Astrocyte of the cerebellum (primary cell): ENCODE measurements at regions not wholly inside any gene's neighbourhood (a gene's known extent, or its start where the extent isn't known, plus 50 kb on each side); places are given as distances from the start of the nearest gene placed in this dataset.

Experiments used
- DNase-seq: peaks from one replicate; pipeline ENCODE4 v3.0.0-alpha.2; 2011; ENCODE audit warnings: low read depth
- H3K4me3 ChIP-seq: 2 replicates; pipeline ENCODE4 v1.5.1; 2011; ENCODE audit warnings: mild to moderate bottlenecking, low read depth, low read length, moderate library complexity
- in situ Hi-C: cut with HindIII; loops from 2 replicates; pipeline ENCODE4 v1.10.0; 2017; ENCODE audit warnings: low sequenced_read_pairs
- TF ChIP-seq, protein P1 (sequence below): IDR thresholded peaks from 2 replicates; pipeline ENCODE4 v1.5.1; 2012; ENCODE audit warnings: low read length, low read depth, moderate library complexity, mild to moderate bottlenecking; ENCODE audit errors: missing control alignments

- TF ChIP-seq, protein P1, sequence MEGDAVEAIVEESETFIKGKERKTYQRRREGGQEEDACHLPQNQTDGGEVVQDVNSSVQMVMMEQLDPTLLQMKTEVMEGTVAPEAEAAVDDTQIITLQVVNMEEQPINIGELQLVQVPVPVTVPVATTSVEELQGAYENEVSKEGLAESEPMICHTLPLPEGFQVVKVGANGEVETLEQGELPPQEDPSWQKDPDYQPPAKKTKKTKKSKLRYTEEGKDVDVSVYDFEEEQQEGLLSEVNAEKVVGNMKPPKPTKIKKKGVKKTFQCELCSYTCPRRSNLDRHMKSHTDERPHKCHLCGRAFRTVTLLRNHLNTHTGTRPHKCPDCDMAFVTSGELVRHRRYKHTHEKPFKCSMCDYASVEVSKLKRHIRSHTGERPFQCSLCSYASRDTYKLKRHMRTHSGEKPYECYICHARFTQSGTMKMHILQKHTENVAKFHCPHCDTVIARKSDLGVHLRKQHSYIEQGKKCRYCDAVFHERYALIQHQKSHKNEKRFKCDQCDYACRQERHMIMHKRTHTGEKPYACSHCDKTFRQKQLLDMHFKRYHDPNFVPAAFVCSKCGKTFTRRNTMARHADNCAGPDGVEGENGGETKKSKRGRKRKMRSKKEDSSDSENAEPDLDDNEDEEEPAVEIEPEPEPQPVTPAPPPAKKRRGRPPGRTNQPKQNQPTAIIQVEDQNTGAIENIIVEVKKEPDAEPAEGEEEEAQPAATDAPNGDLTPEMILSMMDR, result no peak
- DNase-seq, result no peak
- in situ Hi-C loops, result no loop called here
- H3K4me3 ChIP-seq, result no peak overlapping the region
These were observed 267.0 kb upstream of the CFAP20DC start for GRCh38 chr3:59316688-59317275.

GRCh38 chr3:59313365-59313764, 263.5 kb upstream of the CFAP20DC start:
- no peak for DNase-seq
- H3K4me3 ChIP-seq, result no peak overlapping the region
- in situ Hi-C loops, result no loop called here
- TF ChIP-seq, protein P1, result peak; percentile 59

DNA sequence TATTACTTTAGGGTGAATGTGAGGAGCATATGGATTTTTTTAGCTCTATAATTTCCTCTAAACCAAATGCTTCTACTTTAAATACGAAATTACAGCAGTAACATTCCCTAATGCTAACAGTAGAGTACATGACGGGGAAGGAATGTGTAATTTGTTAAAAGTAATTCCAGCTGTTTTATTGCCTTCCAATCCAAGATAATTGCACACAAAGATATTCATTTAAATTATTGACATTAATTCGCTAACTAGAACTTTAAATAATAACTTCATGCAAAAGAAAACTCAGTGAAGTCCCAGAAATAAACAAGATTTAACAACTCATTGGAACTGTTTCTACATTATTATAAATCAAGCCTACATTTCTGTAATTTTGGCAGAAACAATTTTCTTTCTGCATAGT, 261.4 kb upstream of the CFAP20DC start:
- in situ Hi-C loops, result no loop called here
- no peak overlapping the region for H3K4me3 ChIP-seq
- DNase-seq, result no peak
- TF ChIP-seq, protein P1, result no peak

GRCh38 chr3:59310736-59311135, 260.9 kb upstream of the CFAP20DC start:
- in situ Hi-C loops, result no loop called here
- TF ChIP-seq, protein P1, result no peak
- no peak for DNase-seq
- no peak overlapping the region for H3K4me3 ChIP-seq

DNA sequence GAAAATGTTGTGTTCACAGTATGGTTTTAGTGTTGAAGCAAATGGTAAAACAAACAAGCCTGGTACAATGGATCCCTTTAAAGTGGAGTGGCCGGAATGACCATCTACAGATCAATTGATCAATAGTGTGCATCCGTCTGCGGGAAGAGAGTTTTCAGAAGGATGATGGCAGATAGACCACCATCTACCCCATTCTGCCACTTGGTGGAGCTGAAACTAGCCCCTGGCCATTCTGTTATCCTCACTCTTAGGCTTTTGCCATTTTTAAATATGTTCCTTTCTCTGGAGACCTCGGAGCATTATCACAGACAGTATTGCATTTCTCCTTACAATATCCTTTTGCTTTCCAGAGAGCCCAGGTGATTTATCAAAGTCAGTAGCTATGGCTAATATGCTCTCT, 258.9 kb upstream of the CFAP20DC start:
- in situ Hi-C loops, result no loop called here
- TF ChIP-seq, protein P1, result no peak
- no peak for DNase-seq
- no peak overlapping the region for H3K4me3 ChIP-seq

- in situ Hi-C loops, result no loop called here
- no peak overlapping the region for H3K4me3 ChIP-seq
- TF ChIP-seq, protein P1, result no peak
- no peak for DNase-seq
These were observed 258.2 kb upstream of the CFAP20DC start for GRCh38 chr3:59308001-59308400.
